Stimulated activated CD4-positive, alpha-beta T cell treated with anti-CD3 and anti-CD28 coated beads, Interleukin-1b, Interleukin-23, amount 100 ng/mL, for 48 hours (primary cell): ENCODE measurements at regions not wholly inside any gene's neighbourhood (a gene's known extent, or its start where the extent isn't known, plus 50 kb on each side); places are given as distances from the start of the nearest gene placed in this dataset.
"Not testable (repeated sequence)": the region's sequence is repeated elsewhere in the genome, so short reads cannot be mapped to it uniquely, and the experiment has no call there.

Source experiments
- DNase-seq: peaks from one replicate; pipeline ENCODE4 v3.0.0-alpha.2; 2020

DNA sequence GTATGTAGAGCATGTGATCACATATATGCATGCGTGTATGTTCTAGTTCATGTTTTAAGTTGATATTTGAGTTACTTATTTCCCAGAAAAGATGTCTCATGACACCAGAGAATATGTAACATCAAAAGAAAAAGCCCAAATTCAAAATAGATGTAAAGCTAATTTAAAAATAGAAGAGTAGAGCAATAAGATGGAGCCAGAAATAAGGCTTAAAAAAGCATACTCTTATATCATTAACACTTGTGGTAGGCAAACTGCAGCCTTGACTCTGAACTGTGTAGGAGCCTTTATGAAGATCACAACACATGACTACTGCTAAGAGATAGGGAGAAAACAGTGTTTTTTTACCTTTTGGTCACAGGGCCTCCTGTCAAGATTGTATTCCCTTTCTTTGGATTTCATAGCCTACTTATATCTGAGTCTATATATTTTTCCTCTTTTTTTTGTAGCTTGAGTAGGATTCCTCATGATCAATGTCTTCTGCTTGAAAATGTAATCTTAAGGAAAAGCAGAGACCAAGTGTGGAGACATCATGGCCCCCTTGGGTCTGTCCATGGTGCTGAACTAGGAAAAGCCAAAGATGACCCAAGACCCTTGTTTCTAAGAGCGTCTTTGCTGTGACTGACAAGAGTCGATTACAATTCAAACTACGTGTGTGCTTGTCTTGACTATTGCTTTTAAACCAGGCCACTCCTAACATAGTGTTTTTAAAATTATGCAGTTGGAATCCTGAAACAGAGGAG lies 390.4 kb downstream of the SHISA9 start:
- no peak for DNase-seq

DNA sequence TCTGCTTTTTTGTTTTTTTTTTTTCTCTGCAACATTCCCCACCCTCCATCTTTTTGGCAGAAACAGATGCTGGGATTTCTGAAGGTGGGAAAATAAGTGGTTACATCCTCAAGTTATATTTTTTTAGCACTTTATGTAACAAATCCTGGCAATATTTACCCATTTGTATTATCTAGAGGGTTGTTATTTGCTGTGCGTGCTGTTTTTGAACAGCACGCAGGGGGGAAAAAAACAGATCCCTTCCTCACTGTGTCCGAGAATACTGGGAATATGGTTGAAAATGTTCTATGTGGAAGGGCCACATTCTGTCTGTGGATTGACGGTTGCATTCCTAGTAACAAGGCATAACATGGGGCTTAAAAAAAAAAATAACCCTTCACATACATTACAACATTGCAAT lies 394.8 kb downstream of the SHISA9 start:
- DNase-seq, result no peak

DNA sequence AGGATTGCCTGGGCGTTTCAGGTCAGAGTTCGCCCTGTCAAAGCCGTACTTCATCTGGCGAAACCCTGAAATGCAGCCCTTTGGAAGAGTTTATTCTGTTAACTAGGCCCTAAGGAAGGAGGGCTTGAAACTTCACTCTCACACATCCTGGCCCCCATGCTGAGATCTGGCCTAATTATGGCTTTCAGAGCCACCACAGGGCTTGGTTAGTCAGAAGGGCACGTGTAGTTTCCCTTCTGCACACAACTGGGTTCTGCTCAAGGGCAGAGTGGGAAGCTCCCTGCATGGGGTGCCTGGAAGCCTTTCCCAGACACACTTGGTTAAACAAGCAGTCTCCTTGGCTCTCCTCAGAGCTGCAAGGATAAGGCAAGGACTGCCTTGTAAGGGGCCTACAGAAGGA lies 397.3 kb downstream of the SHISA9 start:
- DNase-seq, result no peak

DNA sequence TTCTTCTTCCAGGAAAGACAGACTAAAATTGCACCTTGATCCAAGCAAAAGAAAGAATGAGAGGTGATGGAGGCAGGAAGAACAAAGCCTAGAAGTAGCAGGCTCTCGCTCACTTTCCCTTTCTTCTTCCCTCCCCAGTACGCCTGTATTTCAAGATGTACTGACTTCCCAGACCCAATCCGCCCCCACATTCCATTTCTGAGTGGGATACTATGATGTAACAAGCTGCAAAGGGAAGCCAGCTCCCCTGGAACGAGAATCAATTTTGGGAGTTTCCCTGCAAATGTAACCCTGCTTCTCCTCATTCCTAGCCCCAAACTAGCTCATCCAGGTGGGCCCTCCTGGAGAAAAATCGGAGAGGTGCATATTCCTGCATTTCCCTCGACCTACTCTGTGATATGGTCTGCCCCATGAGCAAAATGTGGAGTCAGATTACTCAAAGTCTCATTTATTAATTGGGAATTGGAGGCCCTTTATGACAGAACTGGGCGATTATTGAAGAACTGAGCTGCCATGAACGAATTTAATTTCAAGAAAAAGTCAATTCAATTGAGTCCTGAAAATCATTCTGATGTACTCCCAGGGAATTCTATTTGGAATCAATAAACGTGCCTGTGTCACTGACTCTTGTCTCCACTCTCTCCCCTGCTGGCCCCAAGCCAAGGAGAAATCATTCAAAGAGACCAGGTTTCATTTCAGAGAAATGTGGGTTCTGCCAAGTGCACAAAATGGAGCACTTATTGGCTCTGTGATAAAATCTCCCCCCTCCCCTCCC lies 398.9 kb downstream of the SHISA9 start:
- DNase-seq, result no peak

DNA sequence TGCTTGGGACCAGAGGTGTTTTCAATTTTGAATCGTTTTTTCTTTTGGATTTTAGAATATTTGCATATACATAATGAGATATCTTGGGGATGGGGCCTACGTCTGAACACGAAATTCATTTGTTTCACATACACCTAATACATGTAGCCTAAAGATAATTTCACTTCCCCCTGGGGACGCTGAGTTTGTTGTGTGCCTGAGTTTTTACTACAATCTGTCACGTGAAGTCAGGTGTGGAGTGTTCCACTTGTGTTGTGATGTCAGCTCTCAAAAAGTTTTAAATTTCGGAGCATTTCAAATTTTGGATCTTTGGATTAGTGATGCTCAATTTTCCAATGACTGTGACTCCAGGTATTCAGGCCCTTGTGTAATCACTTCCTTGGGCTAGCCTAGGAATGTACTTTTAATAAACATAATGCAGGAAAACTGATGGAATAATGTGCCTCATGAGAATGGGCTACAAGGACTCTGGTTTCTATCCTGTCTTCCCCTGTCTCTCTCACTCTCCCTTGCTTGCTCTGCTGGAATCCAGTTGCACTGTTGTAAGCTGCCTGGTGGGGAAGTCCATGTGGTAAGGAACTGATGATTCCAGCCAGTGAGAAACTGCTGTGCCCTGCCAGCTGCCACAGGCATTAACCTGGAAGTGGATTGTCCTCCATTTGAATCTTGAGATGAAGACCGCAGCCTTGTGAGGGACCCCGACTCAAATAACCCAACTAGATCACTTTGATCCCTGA lies 403.8 kb downstream of the SHISA9 start:
- no peak for DNase-seq

DNA sequence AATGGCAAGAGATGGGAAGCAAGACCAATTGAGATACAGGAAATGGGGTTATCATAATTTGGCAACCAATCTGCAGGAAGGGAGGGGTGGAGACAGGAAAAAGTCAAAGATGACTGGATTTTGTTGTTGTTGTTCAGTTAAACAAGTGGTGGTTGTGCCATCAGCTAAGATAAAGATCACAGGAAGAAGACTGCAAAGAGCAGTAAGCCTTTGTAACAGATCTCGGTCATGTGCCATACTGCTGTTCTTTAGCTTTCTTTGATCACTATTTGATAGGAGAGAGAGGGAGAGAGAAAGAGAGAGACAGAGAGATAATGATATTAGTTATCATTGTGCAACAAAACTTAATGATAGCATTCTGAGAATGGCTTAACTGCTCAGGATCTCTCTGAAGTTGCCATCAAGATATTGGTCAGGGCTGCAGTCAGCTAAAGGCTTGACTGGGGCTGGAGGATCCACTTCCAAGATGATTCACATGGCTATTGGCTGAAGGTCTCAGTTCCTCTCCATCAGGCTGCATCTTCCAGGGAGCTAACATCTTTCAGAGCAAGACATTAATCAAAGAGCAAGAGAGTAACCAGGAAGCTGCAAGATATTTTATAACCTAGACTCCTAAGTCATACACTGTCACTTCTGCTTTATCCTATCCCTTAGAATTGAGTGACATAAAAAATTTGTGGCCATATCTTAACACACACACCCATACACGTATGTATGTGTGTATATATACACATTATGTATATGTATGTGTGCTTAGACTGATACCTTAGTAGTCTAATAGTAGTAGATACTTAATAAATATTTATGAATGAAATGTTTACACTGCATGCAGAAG lies 405.0 kb downstream of the SHISA9 start:
- no peak for DNase-seq

DNA sequence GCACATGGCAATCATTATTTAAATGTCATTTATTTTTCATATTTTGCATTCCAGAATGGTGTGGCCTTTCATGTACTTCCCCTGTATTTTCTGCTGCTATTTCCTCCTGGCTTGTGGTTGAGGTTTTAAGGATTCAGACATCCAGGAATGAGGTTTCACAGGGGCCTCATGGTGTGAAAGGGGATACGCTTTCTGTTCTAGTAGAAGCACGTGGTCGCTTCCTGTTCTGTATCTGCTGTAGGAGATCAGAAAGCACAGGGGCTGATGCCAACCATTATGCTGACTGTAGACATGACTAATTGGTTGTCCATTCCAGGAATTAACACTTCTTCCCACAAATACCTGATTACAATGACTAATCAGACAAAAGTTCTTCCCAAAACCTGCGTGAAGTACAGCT lies 405.9 kb downstream of the SHISA9 start:
- no peak for DNase-seq

DNA sequence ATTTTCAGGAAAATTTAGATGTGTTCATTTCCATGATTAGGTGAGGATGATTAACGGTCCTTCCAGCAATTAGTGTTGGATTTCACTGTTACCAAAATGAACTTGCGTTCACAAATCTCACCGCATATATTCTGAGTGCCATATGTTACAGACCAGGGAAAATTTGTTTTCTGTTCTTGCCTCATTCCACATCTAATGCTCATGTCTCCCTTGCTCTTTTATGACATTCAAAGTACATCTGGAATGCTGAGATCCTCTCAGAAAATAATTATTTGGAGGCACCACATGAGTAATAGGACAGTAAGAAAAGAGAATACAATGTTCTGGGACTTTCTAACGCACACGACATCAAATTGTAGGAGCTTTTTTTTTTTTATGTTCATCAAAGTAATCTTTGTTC lies 406.5 kb downstream of the SHISA9 start:
- DNase-seq, result no peak

DNA sequence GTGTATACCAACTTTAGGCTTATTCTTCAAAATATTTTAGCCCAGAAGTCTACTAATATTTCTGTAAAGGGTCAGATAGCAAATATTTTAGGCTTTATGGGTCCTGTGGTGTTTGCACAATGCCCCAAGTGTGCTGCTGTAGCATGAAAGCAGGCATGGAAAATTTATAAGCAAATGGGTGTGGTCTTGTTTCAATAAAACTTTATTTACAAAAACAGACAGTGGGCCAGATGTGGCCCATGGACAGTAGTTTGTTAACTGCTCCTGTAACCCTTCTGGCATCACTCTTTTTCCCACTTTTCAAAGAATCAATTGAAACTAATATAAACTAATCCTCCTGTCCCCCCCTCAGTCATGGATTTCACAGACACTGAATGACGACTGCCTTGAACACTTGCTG lies 410.7 kb downstream of the SHISA9 start:
- DNase-seq, result no peak

DNA sequence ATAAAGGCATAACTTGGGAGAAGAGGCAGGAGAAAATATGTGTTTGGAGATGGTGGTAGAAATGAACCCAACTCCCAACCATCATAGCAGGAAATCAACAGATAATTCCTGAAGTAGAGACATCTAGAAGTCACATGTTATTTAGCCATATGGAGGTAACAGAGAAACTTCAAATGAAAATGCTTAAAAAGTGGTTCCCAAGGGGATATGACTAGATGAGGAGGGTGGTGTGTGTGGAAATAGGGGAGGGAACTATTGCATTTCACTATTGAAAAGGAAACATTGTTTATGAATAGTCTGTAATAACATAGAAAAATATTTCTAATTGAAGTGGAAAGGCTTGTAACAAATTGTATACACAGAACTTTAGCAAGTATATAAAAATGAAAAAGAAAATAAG lies 412.0 kb downstream of the SHISA9 start:
- DNase-seq, result no peak

DNA sequence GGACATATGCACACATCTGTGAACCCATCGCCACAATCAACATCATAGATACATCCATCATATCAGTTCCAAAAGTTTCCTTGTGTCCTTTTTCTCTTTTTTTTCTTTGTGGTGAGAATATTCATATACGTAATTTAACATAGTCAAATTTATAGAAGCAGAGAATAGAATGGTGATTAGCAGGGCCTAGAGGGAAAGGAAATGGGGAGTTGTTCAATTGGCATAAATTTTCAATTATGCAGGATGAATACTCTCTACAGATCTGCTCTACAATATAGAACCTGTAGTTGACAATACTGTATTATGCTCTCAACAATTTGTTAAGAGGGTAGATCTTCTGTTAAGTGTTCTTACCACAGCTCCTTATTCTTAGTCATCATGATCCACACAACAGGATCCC lies 413.2 kb downstream of the SHISA9 start:
- DNase-seq, result no peak

DNA sequence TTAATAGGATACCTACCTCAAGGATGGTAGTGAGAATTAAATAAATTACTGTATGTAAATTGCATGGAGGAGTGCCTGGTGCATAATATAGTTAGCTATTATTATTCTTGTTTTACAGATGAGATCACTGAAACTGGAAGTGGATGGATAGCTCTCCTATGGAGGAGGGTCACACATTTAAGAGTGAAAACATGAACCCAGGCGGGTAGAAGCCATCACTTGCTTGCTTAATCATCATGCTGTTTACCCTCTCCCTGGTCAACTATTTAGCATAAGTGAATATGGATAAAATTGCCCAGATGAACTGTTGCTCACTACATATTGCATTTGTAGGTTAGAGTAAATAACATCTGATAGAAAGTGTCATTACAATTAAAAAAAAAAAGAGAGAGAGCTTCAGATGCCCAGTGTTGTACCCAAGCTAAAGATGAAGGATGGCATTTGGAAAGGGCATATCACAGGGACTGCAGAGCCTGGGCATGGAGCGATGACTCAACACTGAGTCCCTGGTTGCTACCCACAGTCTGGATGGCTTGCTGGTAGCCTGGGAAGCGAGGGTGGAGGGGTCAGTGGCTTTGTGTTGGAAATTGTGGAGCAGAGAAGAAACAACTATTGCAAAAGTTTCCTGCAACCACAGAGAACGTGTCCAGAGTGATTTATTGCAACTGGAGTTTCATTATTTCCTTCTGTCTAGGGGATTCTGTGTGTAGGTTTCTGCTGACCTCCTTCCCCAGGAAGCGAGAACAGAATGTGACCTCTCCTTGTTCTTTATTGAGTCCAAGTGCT lies 414.4 kb downstream of the SHISA9 start:
- no peak for DNase-seq

DNA sequence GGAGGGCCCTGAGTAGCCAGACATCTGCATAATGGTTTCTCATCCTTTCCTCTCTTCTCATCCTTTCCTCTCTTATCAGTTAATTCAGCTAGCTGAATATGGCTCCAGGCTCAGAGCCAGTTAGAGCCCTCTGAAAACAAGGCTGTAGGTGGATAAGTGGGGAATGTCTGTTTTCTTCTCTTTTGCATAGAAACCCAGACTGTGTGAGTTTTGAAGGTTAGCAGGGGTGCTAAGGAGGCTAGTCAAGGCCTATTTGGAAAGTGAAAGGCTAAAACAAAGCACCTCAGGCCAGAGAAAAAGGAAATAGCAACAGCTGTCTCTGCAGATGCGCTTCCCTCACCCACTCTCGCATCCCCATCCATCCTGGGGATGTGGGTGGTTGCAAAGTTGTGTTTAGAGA lies 420.9 kb downstream of the SHISA9 start:
- no peak for DNase-seq

DNA sequence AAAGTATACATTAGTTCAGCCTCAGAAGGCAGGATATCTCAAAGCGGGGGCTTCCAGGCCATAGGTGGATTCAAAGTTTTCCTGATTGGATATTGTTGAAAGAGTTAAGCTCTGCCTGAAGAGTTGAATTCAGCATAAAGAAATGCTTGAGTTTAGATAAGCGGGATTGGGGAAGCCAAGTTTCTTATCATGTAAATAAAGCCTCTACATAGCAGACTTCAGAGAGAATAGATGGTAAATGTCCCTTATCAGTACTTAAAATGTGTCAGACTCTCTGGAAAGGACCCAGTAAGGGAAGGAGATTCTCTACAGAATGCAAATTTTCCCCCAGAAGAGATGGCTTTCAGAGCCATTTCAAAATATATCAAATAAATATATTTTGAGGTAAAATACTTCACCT lies 423.5 kb downstream of the SHISA9 start:
- no peak for DNase-seq

DNA sequence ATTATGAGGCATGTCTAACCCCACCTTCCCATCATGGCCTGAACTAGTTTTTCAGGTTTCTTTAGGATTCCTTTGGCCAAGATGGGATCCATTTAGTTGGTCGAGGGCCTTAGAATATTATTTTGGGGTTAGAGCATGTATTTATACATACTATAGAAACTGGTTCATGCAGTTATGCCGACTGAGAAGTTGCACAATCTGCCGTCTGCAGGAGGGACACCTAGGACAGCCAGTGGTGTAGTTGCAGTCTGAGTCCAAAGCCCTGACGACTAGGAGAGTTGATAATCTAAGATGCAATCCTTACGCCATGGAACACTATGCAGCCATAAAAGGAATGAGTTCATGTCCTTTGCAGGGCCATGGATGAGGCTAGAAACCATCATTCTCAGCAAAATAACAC lies 424.0 kb downstream of the SHISA9 start:
- DNase-seq, result no peak

DNA sequence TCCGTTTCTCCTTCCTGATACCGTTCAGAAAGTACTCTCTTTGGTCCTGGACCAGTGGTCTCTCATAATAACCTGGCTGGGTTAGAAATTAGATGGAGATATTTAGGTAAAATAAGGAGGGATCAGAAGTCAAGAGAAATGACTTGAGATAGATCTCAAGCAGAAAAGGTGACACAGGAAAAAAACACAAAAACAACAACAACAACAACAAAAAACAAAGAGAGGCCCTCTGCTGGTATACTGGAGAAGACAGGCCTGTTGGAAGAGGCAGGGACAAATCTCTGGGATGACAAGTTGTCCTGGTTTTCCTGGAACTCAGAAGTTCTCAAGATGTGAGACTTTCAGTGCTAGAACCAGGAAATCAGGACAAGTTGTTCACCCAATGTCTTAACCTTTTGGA lies 430.5 kb downstream of the SHISA9 start:
- no peak for DNase-seq

DNA sequence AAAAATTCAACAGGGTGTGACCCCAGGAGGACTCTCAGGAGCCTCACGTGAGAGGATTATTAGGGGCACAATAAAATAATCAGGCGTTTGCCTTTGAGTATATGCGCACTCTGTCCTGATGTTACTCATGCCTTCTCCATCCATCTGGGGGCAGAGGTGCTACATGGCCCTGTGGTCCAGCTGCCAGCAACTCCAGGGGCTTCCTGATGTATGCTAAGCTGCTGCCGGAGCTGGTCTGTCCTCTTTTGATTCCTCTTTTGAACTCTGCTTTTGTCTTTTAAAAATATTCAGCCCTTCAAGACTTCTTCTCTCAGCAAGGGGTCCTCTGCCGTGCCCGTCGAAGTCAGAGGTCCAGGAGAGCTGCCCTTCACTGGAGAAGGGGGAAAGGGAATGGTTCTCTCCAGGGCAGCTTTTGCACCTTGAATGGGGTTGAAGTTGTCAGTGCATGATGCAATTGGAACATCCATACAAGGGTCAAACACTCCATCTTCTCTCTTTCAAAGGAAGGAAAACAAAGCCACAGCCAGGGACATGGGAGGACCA lies 431.4 kb downstream of the SHISA9 start:
- no peak for DNase-seq

DNA sequence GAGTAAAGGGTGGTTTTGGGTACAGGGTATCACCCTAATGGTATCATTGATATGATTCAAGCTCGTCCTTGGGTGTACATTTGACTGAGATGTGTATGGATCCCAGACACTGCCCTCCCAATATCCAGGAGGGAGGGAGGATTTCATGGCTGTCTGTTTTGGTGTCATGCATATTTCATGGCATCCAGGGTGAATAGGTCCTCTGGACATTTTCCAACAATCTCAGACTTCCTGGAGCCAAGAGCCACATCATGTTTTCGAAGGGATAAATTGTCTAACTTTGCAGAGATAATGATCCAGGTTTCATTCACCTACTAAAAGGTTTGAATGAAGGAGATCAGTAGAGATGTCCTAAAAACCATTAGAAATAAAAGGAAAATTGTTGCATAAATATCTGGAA lies 431.9 kb downstream of the SHISA9 start:
- DNase-seq, result no peak

DNA sequence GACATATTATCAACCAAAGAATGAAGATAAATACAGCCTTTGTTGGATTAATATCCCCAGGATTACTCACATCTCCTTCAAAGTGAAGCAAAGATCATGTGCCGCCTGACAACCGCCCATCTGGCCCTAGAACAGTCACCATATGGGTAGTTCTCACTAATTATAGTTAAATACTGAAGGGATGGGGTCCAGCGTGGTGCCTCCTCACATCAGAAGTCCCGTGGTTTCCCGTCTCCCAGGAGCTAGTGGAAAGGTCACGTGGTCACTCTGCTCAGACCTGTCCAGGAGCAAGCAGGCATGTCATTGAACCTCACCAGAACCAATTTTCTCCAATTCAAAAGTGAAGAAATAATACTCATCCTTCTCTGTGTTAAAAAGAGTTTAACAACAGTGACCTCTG lies 434.5 kb downstream of the SHISA9 start:
- no peak for DNase-seq

DNA sequence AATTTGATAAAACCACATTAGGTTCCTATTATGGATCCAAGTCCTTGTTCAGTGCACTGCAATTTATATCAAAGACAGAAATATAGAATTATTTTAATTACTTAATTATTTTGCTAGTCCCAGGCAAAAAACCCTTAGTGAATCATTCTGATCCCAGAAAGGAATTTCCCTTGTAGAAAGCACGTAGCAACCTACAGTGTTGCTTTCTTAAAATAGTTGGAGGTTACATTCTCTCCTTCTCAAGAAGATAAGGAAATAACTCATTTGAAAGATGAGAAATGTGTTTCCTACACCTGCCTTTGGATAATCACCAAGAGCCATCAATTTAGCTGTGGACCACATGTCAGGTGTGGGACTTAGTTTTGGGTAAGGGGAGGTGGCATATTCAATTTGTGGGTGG lies 434.9 kb downstream of the SHISA9 start:
- no peak for DNase-seq

DNA sequence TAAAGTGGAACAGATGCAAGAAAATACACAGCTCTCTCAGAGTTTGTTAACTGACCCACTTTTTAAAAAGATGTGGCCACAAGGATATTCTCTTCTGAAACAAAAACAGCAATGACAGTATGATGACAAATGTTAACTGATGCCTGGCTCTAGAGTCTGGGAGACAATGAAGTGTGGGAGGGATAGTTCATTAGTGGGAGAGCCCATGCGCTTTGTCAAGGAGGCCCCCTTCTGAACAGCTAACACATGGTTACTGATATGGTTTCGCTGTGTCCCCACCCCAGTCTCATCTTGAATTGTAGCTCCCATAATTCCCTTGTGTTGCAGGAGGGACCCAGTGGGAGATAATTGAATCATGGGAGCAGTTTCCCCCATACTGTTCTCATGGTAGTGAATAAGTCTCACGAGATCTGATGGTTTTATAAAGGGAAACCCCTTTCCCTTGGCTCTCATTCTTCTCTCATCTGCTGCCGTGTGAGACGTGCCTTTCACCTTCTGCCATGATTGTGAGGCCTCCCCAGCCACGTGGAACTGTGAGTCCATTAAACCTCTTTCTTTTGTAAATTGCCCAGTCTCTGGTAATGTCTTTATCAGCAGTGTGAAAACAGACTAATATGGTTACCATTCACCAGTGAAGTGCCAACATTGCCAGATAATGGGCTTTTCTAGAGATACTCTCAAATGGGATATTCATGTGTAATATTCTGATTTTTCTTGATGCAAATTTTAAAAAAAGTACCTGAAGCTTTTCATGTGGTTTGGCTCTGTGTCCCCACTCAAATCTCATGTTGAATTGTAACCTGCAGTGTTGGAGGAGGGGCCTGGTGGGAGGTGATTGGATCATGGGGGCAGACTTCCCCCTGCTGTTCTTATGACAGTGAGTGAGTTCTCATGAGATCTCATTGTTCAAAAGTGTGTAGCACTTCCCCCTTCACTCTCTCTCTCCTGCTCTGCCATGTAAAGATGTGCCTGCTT lies 435.8 kb downstream of the SHISA9 start:
- not testable (repeated sequence) for DNase-seq
